Hepatocyte (in vitro differentiated cells): ENCODE measurements at regions not wholly inside any gene's neighbourhood (a gene's known extent, or its start where the extent isn't known, plus 50 kb on each side); places are given as distances from the start of the nearest gene placed in this dataset. TPM values are rescaled to one million over a fixed set of nuclear protein-coding genes. Genes with fewer than 3 reads are reported as not detected.

ENCODE experiments used
- DNase-seq: peaks from one replicate; pipeline ENCODE4 v3.0.0-alpha.2; 2016; ENCODE audit warnings: low spot score
- H2AFZ ChIP-seq: fragments of 200-600 bp; sonication (generic); 2 replicates; pipeline ENCODE4 v1.6.0; 2016; ENCODE audit warnings: antibody characterized with exemption, mild to moderate bottlenecking
- H3K27ac ChIP-seq: fragments of 200-600 bp; sonication (generic); 2 replicates; pipeline ENCODE4 v1.5.1; 2016; ENCODE audit warnings: mild to moderate bottlenecking
- H3K27me3 ChIP-seq: fragments of 200-600 bp; sonication (generic); 2 replicates; pipeline ENCODE4 v1.6.1; 2016
- H3K36me3 ChIP-seq: fragments of 200-600 bp; sonication (generic); replicated peaks from 2 replicates; pipeline ENCODE4 v1.5.1; 2016; ENCODE audit warnings: low read depth; ENCODE audit not compliant: insufficient read depth
- H3K4me1 ChIP-seq: fragments of 200-600 bp; sonication (generic); 2 replicates; pipeline ENCODE4 v1.5.1; 2016; ENCODE audit warnings: mild to moderate bottlenecking, moderate library complexity; ENCODE audit not compliant: insufficient read depth
- H3K4me2 ChIP-seq: fragments of 200-600 bp; sonication (generic); 2 replicates; pipeline ENCODE4 v1.6.0; 2016
- H3K4me3 ChIP-seq: fragments of 200-600 bp; sonication (generic); 2 replicates; pipeline ENCODE4 v1.5.1; 2016; ENCODE audit warnings: mild to moderate bottlenecking
- H3K79me2 ChIP-seq: fragments of 200-600 bp; sonication (generic); 2 replicates; pipeline ENCODE4 v1.6.0; 2017; ENCODE audit warnings: mild to moderate bottlenecking
- H3K9me2 ChIP-seq: fragments of 200-600 bp; sonication (generic); replicated peaks from 2 replicates; pipeline ENCODE4 v1.6.0; 2017; ENCODE audit warnings: mild to moderate bottlenecking; ENCODE audit not compliant: insufficient read depth
- H3K9me3 ChIP-seq: fragments of 200-600 bp; sonication (generic); 2 replicates; pipeline ENCODE4 v1.5.1; 2016; ENCODE audit warnings: low read depth, mild to moderate bottlenecking
- H4K20me1 ChIP-seq: fragments of 200-600 bp; sonication (generic); 2 replicates; pipeline ENCODE4 v1.6.0; 2016; ENCODE audit warnings: mild to moderate bottlenecking; ENCODE audit not compliant: insufficient read depth, poor library complexity, severe bottlenecking
- CTCF ChIP-seq: fragments of 200-600 bp; sonication (generic); IDR thresholded peaks from 2 replicates; pipeline ENCODE4 v1.5.1; 2016; ENCODE audit warnings: antibody characterized with exemption, mild to moderate bottlenecking; ENCODE audit not compliant: poor library complexity
- EZH2 ChIP-seq: fragments of 200-600 bp; sonication (generic); IDR thresholded peaks from 2 replicates; pipeline ENCODE4 v1.6.1; 2016; ENCODE audit warnings: antibody characterized with exemption, mild to moderate bottlenecking, borderline replicate concordance
- EZH2phosphoT487 ChIP-seq: fragments of 200-600 bp; sonication (generic); IDR thresholded peaks from one replicate; pipeline ENCODE4 v1.6.1; 2018; ENCODE audit warnings: antibody characterized with exemption, mild to moderate bottlenecking, low read depth, moderate library complexity; ENCODE audit not compliant: unreplicated experiment, severe bottlenecking
- WGBS: methylation state at CpG from one replicate; pipeline ENCODE4 v1.1.6; 2016; ENCODE audit warnings: low lambda C conversion rate; ENCODE audit errors: missing lambda C conversion rate; 5-methylcytosine and 5-hydroxymethylcytosine counted together
- microRNA-seq: library from miRNA; unstranded; fragments of <30 nt; microRNA quantifications from one replicate; pipeline ENCODE4, GENCODE V29; 2017
- small RNA-seq: library from RNA; depleted of rRNA; stranded (forward); fragments of <200 nt; gene quantifications from one replicate; pipeline ENCODE3, GENCODE V24; 2014

DNA sequence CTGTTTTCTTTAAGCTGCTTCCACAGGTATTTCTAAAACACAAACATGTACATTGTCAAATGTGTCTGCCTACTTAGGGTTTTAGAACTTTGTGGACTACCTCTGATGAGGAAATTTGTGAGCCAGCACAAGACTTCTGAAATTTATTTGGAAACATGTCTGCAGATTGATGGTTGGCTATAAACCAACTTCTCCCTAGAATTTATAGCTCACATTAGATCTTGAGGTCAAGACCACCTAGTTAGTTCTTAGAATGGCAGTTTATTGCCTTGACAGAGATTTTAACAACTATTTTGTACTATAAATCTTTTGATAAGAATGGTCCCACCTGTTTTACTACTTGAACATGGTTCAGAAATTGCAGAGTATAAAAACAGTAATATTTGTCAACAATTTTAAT is 72.7 kb upstream of the AADAT start:
- no peaks in the 10 kb centered on the region for H3K9me3 ChIP-seq
- no peak overlapping the region for H3K4me3 ChIP-seq
- no peak overlapping the region for H3K4me2 ChIP-seq
- TF ChIP-seq CTCF (no peak), EZH2phosphoT487 (no peak), EZH2 (no peak)
- H3K36me3 ChIP-seq, result no peaks in the 10 kb centered on the region
- H3K27ac ChIP-seq, result no peak overlapping the region
- H3K79me2 ChIP-seq, result no peaks in the 10 kb centered on the region
- no peaks in the 10 kb centered on the region for H3K4me1 ChIP-seq
- no peaks in the 10 kb centered on the region for H4K20me1 ChIP-seq
- no peak overlapping the region for H2AFZ ChIP-seq
- no peaks in the 10 kb centered on the region for H3K9me2 ChIP-seq
- H3K27me3 ChIP-seq, result no peaks in the 10 kb centered on the region
- no peak for DNase-seq

GRCh38 chr4:170157670-170158069 is 67.9 kb upstream of the AADAT start:
- no peaks in the 10 kb centered on the region for H3K36me3 ChIP-seq
- H3K79me2 ChIP-seq, result no peaks in the 10 kb centered on the region
- no peak for DNase-seq
- no peaks in the 10 kb centered on the region for H3K9me3 ChIP-seq
- TF ChIP-seq EZH2phosphoT487 (no peak), EZH2 (no peak)
- H4K20me1 ChIP-seq, result no peaks in the 10 kb centered on the region
- H3K4me1 ChIP-seq, result no peaks in the 10 kb centered on the region
- H3K27ac ChIP-seq, result no peak overlapping the region
- no peak overlapping the region for H3K4me3 ChIP-seq
- no peak overlapping the region for H2AFZ ChIP-seq
- no peaks in the 10 kb centered on the region for H3K9me2 ChIP-seq
- H3K27me3 ChIP-seq, result no peaks in the 10 kb centered on the region
- no peak overlapping the region for H3K4me2 ChIP-seq

GRCh38 chr4:170145120-170145519 is 55.4 kb upstream of the AADAT start:
- no peaks in the 10 kb centered on the region for H4K20me1 ChIP-seq
- no peak overlapping the region for H2AFZ ChIP-seq
- no peaks in the 10 kb centered on the region for H3K4me1 ChIP-seq
- DNase-seq, result no peak
- H3K27ac ChIP-seq, result no peak overlapping the region
- no peak overlapping the region for H3K4me2 ChIP-seq
- H3K36me3 ChIP-seq, result no peaks in the 10 kb centered on the region
- H3K9me2 ChIP-seq, result no peaks in the 10 kb centered on the region
- 75% methylated on average over 1 of the region's 1 CpG for WGBS
- TF ChIP-seq EZH2 (no peak), CTCF (no peak)
- H3K27me3 ChIP-seq, result no peaks in the 10 kb centered on the region
- no peak overlapping the region for H3K4me3 ChIP-seq
- H3K9me3 ChIP-seq, result no peaks in the 10 kb centered on the region
- no peaks in the 10 kb centered on the region for H3K79me2 ChIP-seq

DNA sequence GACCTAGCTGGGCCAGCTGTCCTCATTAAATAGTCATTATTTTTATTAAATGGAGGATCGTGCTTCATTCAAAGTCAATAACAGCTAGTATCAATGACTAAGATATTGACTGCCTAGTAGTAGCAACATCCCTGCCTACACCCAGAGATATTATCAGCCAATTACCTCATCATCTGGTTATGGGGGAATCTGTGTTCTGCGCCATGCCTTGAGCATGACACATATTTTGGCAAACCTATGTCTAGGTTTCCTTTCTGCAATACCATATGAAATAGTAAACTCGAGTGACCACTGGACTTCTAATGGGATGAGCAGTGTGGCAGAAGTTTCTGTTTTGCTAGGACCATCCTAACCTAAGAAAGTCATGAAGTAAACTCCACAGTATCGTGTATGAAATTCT is 50.0 kb upstream of the AADAT start:
- H3K4me1 ChIP-seq, result no peaks in the 10 kb centered on the region
- no peaks in the 10 kb centered on the region for H4K20me1 ChIP-seq
- no peak for DNase-seq
- H3K4me3 ChIP-seq, result no peak overlapping the region
- H3K9me2 ChIP-seq, result no peaks in the 10 kb centered on the region
- no peaks in the 10 kb centered on the region for H3K79me2 ChIP-seq
- no peaks in the 10 kb centered on the region for H3K36me3 ChIP-seq
- no peaks in the 10 kb centered on the region for H3K9me3 ChIP-seq
- no peak overlapping the region for H3K4me2 ChIP-seq
- no peak overlapping the region for H2AFZ ChIP-seq
- H3K27ac ChIP-seq, result no peak overlapping the region
- no peaks in the 10 kb centered on the region for H3K27me3 ChIP-seq
- WGBS, result 84% methylated on average over 4 of the region's 4 CpGs
- no peak for TF ChIP-seq EZH2phosphoT487
- TF ChIP-seq EZH2, result no peak
- no peak for TF ChIP-seq CTCF

Small RNAs in the stretch of these regions (microRNA-seq; reads per million reads assigned to microRNA genes)
- gene MIR6082, result not detected

Small RNAs in the stretch of these regions (small RNA-seq; reads per million reads assigned to genes)
- gene AC097486.1, result not detected
- not detected for gene MIR6082
- gene RNU6ATAC13P, result not detected
